ENCODE measurements at regions not wholly inside any gene's neighbourhood (a gene's known extent, or its start where the extent isn't known, plus 50 kb on each side); places are given as distances from the start of the nearest gene placed in this dataset.

- TF ChIP-seq CTCF (IDR thresholded peaks at IDR 0.05) (no peak), POLR2A (IDR thresholded peaks at IDR 0.05) (no peak)
Observed at GRCh38 chr12:66960006-66960405, 281.1 kb upstream of the GRIP1 start.
